ENCODE measurements at regions not wholly inside any gene's neighbourhood (a gene's known extent, or its start where the extent isn't known, plus 50 kb on each side); places are given as distances from the start of the nearest gene placed in this dataset.

- TF ChIP-seq POLR2A (IDR thresholded peaks at IDR 0.05) (no peak), CTCF (IDR thresholded peaks at IDR 0.05) (no peak)
Observed at GRCh38 chr4:185955151-185955770, 113.7 kb upstream of the TLR3 start.

Measured in heart left ventricle (tissue), 13 donors.